Left lung (tissue), 4 donors: ENCODE measurements at regions not wholly inside any gene's neighbourhood (a gene's known extent, or its start where the extent isn't known, plus 50 kb on each side); places are given as distances from the start of the nearest gene placed in this dataset.

Experiments
- ATAC-seq: fragments of 200-7000 bp; cut with Tn5 transposase; one replicate; pipeline ENCODE4 v1.9.1; 2020; ENCODE audit warnings: moderate library complexity
- DNase-seq, 4 donors: peaks; one replicate each; pipeline ENCODE4 v3.0.0-alpha.2; 2013 to 2020
- H3K27ac ChIP-seq, 2 donors: fragments of 200-600 bp; sonication (generic) in 1 of 2; one replicate each; pipeline versions ENCODE4 v1.5.0 to v1.8.0; 2020 to 2021
- H3K27me3 ChIP-seq, 2 donors: fragments of 200-600 bp; sonication (generic) in 1 of 2; one replicate each; pipeline versions ENCODE4 v1.5.0 to v1.8.0; 2020 to 2021
- H3K36me3 ChIP-seq, 2 donors: fragments of 200-600 bp; sonication (generic) in 1 of 2; one replicate each; pipeline versions ENCODE4 v1.5.0 to v1.8.0; 2020 to 2021
- H3K4me1 ChIP-seq, 2 donors: fragments of 200-600 bp; one replicate each; pipeline ENCODE4 v1.8.0; 2021
- H3K4me3 ChIP-seq, 2 donors: fragments of 200-600 bp; sonication (generic) in 1 of 2; one replicate each; pipeline versions ENCODE4 v1.5.0 to v1.8.0; 2020 to 2021; ENCODE audit warnings: mild to moderate bottlenecking in 1 of 2
- H3K9me3 ChIP-seq, 2 donors: fragments of 200-600 bp; sonication (generic) in 1 of 2; one replicate each; pipeline versions ENCODE4 v1.5.0 to v1.8.0; 2020 to 2021
- intact Hi-C, 2 donors: fragments of 100-400 bp; cut with DNase I; formaldehyde crosslinking; loops; one replicate each; pipeline versions ENCODE4 v1.11.2 to v1.14.2; 2022
- TF ChIP-seq, protein P1 (sequence below), 2 donors: fragments of 200-600 bp; sonication (generic) in 1 of 2; IDR thresholded peaks; one replicate each; pipeline versions ENCODE4 v1.5.0 to v1.8.0; 2021; ENCODE audit warnings: antibody characterized with exemption in 2 of 2
- donor health status: DM: no; HTN: yes; CAD: no.
- donor health status: DM: no; HTN: no; CAD: no.

DNA sequence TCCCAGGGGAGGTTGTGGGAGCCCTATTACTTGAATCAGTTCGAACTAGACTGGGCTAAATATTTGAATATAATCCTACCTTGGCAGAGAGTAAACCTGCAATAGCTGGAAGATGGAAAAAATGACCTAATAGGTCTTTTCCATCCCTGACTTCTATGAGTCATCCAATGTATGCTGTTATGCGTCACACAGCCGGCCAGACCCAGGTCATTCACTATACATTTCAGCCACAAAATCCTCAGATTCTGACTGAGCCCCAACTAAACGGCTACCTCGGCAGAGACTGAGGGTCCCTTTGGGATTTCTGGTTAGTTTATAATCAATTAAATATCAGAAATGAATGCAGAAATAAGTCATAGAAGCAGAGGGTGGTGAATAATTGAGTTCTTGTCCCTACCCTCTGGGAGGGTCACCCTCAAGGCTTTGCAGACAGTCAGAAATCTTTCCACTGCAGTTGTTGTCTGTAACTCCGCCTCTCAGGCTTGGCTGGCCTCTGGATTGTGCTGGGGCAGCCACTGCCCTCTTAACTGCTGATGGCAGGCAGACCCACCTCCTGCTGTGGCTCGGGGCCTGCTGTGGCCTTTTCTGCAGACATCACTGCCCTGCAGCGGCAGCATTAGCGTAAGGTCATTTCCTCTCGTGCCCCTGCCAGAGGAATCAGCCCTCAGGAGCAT lies 240.5 kb downstream of the TGFB2 start:
- H3K27me3 ChIP-seq, result no peaks in the 10 kb centered on the region
- H3K4me3 ChIP-seq, result no peak overlapping the region
- no peak overlapping the region for H3K27ac ChIP-seq
- ATAC-seq, result peak; percentile 33
- H3K9me3 ChIP-seq, result peaks cover 0 to 5% of the 10 kb centered on the region in 2 donors
- DNase-seq, result peak in 1 of 4 donors; percentile 52
- TF ChIP-seq, protein P1, sequence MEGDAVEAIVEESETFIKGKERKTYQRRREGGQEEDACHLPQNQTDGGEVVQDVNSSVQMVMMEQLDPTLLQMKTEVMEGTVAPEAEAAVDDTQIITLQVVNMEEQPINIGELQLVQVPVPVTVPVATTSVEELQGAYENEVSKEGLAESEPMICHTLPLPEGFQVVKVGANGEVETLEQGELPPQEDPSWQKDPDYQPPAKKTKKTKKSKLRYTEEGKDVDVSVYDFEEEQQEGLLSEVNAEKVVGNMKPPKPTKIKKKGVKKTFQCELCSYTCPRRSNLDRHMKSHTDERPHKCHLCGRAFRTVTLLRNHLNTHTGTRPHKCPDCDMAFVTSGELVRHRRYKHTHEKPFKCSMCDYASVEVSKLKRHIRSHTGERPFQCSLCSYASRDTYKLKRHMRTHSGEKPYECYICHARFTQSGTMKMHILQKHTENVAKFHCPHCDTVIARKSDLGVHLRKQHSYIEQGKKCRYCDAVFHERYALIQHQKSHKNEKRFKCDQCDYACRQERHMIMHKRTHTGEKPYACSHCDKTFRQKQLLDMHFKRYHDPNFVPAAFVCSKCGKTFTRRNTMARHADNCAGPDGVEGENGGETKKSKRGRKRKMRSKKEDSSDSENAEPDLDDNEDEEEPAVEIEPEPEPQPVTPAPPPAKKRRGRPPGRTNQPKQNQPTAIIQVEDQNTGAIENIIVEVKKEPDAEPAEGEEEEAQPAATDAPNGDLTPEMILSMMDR (IDR thresholded peaks at IDR 0.05), result no peak
- no peaks in the 10 kb centered on the region for H3K36me3 ChIP-seq
- H3K4me1 ChIP-seq, result peaks cover 0 to 3% of the 10 kb centered on the region in 2 donors
- intact Hi-C loops, result no loop called here

DNA sequence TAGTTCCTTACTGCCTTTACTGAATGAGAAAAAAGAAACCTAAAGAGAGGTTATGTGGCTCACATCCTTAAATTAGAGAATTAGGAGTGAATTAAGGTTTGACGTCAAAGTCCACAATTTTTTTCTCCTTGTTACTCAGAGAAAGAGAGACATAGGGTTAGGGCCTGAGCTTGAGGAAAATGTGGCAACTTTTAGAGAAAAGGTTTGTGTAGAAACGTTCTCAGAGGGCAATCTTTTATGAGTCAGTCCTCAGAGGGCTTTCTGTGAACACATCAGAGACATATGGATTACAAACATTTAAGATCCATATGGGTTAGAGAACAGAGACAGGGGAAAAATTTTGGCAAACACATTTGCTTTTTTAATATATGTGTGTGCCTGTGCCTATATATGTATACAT lies 242.8 kb downstream of the TGFB2 start:
- Histone ChIP-seq H3K27ac (no peak overlapping the region), H3K4me3 (no peak overlapping the region), H3K36me3 (no peaks in the 10 kb centered on the region), H3K4me1 (peaks cover 0 to 3% of the 10 kb centered on the region in 2 donors), H3K9me3 (no peaks in the 10 kb centered on the region), H3K27me3 (no peaks in the 10 kb centered on the region)
- intact Hi-C loops, result no loop called here
- DNase-seq (no peak), ATAC-seq (no peak)
- TF ChIP-seq, protein P1 (IDR thresholded peaks at IDR 0.05), result no peak

DNA sequence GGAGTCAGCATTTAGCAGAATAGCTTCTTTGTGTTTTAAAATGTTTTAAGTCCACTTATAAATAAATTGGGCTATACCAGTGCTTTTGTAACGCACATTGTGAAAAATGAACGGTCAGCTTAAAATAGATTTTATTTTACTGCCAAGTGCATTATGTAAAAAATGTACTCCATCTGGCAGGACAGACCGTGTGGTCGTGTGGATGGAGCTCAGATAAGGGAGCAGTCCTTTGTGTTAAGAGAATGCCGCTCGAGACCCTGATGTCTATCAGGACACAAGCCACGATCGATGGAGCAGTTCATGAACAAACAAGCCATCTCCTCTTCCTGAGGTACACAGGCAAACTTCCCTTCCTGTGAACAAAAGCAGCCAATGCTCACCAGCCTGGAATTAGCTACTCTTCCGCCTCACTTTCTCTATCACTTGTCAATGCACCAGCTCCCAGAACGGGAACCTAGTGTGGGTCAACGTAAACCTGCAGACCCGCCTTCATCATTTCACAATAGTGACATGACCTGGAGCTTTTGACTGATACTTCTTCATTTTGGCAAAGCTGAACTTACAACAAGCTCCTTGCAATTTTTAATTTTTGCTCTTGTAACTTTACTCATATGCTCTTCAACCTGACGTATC lies 243.5 kb downstream of the TGFB2 start:
- DNase-seq (peak in 2 of 4 donors; percentile 29 to 36), ATAC-seq (no peak)
- Histone ChIP-seq H3K4me3 (no peak overlapping the region), H3K4me1 (peaks cover 0 to 3% of the 10 kb centered on the region in 2 donors), H3K36me3 (no peaks in the 10 kb centered on the region), H3K9me3 (no peaks in the 10 kb centered on the region), H3K27ac (no peak overlapping the region), H3K27me3 (no peaks in the 10 kb centered on the region)
- intact Hi-C loops, result no loop called here
- TF ChIP-seq, protein P1 (IDR thresholded peaks at IDR 0.05), result no peak

DNA sequence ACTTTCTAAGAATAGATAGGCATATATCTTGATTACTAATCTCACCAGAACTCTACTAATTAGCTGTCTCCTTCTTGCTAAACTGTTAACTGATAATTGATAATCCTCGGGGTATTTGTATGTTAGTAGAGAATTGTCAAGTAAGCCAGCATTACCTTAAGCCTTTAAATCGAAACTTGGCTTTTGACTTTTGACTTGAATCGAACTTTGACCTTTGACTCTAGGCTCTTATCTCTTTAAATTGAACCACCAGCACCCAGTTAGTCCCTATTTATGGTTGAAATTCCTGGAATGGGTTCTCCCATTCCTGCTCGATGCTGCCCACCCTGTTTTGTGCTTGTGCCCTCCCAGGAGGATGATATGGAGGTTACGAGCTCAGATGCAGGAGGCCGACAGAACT lies 244.4 kb downstream of the TGFB2 start:
- Histone ChIP-seq H3K4me1 (peaks cover 0 to 3% of the 10 kb centered on the region in 2 donors), H3K4me3 (no peak overlapping the region), H3K27me3 (no peaks in the 10 kb centered on the region), H3K27ac (no peak overlapping the region), H3K9me3 (no peaks in the 10 kb centered on the region), H3K36me3 (no peaks in the 10 kb centered on the region)
- intact Hi-C loops, result no loop called here
- TF ChIP-seq, protein P1 (IDR thresholded peaks at IDR 0.05), result no peak
- ATAC-seq (no peak), DNase-seq (no peak)

DNA sequence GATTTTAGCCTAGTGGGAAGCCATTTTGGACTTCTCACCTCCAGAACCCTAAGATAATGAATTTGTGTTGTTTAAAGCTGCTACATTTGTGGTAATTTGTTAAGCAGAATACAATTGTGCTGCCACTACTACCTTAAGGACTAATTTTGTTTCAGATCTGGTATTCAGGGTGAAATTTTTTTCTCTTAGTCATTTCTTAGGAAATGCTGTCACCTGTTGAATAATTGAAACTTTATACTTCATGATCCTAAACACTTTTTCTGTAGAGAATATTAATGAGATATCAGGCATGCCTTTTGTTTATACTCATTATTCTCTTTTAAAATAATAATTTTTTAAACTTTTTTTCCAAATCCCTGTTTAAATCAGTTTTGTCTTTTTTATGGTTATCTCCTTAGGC lies 246.8 kb downstream of the TGFB2 start:
- Histone ChIP-seq H3K4me3 (no peak overlapping the region), H3K36me3 (no peaks in the 10 kb centered on the region), H3K27me3 (no peaks in the 10 kb centered on the region), H3K9me3 (no peaks in the 10 kb centered on the region), H3K4me1 (peaks cover 0 to 3% of the 10 kb centered on the region in 2 donors), H3K27ac (no peak overlapping the region)
- TF ChIP-seq, protein P1 (IDR thresholded peaks at IDR 0.05), result no peak
- ATAC-seq (no peak), DNase-seq (no peak)
- intact Hi-C loops, result no loop called here
